Stomach (tissue), 4 donors: ENCODE measurements at regions not wholly inside any gene's neighbourhood (a gene's known extent, or its start where the extent isn't known, plus 50 kb on each side); places are given as distances from the start of the nearest gene placed in this dataset.

ENCODE experiments used
- CTCF ChIP-seq, 7 experiments: fragments of 450-650 bp in 4 of 7; fragments of 200-600 bp in 3 of 7; sonication (generic) in 3 of 7; IDR thresholded peaks; one replicate each; pipeline ENCODE4 v1.5.1; 2016 to 2019; ENCODE audit warnings: antibody characterized with exemption in 7 of 7, control low read depth in 2 of 7, mild to moderate bottlenecking in 1 of 7
- POLR2A ChIP-seq, 4 donors: fragments of 450-650 bp; IDR thresholded peaks; one replicate each; pipeline ENCODE4 v1.6.1; 2016; ENCODE audit warnings: antibody characterized with exemption in 4 of 4, control low read depth in 2 of 4, mild to moderate bottlenecking in 1 of 4, moderate library complexity in 1 of 4

GRCh38 chr3:159458982-159459381, 529.7 kb upstream of the IL12A start:
- no peak for TF ChIP-seq CTCF (IDR thresholded peaks at IDR 0.05)
- no peak for TF ChIP-seq POLR2A (IDR thresholded peaks at IDR 0.05)
